ENCODE measurements at regions not wholly inside any gene's neighbourhood (a gene's known extent, or its start where the extent isn't known, plus 50 kb on each side); places are given as distances from the start of the nearest gene placed in this dataset.

DNA sequence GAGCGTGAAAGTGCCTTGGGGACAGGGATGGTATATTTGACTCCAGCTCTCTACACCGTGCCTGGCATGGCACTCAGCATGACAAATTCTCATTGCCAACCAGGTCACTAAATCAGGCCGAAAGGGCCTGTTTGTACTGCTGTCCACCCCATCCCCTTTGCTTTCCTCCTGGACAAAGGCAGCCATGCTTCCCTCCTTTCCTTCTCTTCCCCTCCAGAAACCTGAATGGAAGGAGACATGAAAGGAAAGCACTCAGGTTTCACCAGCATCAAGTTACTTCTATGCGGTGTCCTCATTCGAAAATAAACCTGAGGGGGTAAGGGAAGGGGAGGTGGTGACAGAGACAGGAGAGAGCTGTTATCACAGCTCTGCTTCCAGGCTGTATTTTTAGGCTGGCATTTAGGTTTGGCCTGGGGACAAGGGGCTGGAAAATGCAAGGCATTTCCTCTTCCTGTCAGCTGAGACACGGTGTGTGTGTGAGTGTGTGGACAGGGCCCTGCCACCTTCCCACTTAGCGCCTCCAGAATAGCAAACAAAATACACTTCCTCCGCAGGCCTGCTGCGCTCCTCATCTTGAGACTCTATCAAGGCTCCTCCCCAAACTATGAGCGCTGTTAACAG lies 79.9 kb upstream of the COL13A1 start:
- TF ChIP-seq EZH2 (IDR thresholded peaks at IDR 0.05; ENCODE audit: borderline replicate concordance, low read length), result no peak
- TF ChIP-seq, protein P1, sequence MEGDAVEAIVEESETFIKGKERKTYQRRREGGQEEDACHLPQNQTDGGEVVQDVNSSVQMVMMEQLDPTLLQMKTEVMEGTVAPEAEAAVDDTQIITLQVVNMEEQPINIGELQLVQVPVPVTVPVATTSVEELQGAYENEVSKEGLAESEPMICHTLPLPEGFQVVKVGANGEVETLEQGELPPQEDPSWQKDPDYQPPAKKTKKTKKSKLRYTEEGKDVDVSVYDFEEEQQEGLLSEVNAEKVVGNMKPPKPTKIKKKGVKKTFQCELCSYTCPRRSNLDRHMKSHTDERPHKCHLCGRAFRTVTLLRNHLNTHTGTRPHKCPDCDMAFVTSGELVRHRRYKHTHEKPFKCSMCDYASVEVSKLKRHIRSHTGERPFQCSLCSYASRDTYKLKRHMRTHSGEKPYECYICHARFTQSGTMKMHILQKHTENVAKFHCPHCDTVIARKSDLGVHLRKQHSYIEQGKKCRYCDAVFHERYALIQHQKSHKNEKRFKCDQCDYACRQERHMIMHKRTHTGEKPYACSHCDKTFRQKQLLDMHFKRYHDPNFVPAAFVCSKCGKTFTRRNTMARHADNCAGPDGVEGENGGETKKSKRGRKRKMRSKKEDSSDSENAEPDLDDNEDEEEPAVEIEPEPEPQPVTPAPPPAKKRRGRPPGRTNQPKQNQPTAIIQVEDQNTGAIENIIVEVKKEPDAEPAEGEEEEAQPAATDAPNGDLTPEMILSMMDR (conservative IDR thresholded peaks at IDR 0.05 in 1 of 2, IDR thresholded peaks at IDR 0.05 in 1 of 2; ENCODE audit: extremely low read depth in 1 of 2, insufficient read depth in 1 of 2, low read depth in 1 of 2, low read length in 2 of 2), result no peak
